HUES48 (cell line): ENCODE measurements at regions not wholly inside any gene's neighbourhood (a gene's known extent, or its start where the extent isn't known, plus 50 kb on each side); places are given as distances from the start of the nearest gene placed in this dataset.
A peak's percentile ranks its signal among the peaks of the same experiment; 100 is the strongest.

ENCODE experiments used
- H3K27ac ChIP-seq: one replicate; pipeline ENCODE4 v1.7.0; 2013; ENCODE audit warnings: low read depth, low read length, inconsistent platforms
- H3K27me3 ChIP-seq: 2 replicates; pipeline ENCODE4 v1.6.1; 2013; ENCODE audit warnings: mild to moderate bottlenecking, low read length; ENCODE audit not compliant: control insufficient read depth, insufficient read depth
- H3K36me3 ChIP-seq: 2 replicates; pipeline ENCODE4 v1.6.1; 2013; ENCODE audit warnings: low read length; ENCODE audit not compliant: control insufficient read depth, insufficient read depth
- H3K4me1 ChIP-seq: 2 replicates; pipeline ENCODE4 v1.6.1; 2013; ENCODE audit warnings: mild to moderate bottlenecking, low read length; ENCODE audit not compliant: control insufficient read depth, insufficient read depth
- H3K4me3 ChIP-seq: 2 replicates; pipeline ENCODE4 v1.5.1; 2013; ENCODE audit warnings: mild to moderate bottlenecking, low read depth, low read length
- H3K9ac ChIP-seq: 2 replicates; pipeline ENCODE4 v1.6.1; 2013; ENCODE audit warnings: mild to moderate bottlenecking, low read depth, low read length, moderate library complexity
- H3K9me3 ChIP-seq: 2 replicates; pipeline ENCODE4 v1.6.1; 2013; ENCODE audit warnings: low read length; ENCODE audit not compliant: control insufficient read depth, insufficient read depth

DNA sequence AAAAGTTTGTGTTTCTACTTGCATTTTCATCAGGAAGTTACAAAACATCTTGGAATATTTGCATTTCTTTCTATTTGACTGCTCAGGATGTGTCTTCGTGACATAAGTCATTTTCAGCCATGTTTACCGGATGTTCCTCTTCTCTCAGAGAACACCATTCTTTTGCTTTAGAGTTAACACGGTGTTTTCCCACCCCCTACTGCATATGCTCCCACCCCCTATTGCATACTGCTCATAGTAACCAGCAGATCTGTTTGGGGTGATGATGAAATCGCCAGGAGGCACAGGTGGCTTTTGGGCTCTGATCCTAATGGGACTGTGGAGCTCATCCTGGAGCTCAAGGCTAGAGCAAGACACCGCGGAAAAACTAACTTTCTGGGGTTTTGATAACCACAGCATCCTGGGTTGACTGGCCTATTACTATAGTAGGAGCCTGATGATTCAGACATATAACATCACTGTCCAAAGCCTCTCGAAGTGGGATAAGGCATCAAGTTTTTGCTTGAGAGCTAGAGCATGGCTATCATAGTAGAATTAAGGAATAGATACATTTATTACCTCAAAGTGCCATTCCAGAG is 65.1 kb upstream of the BET1 start:
- Histone ChIP-seq H3K4me3 (no peak overlapping the region), H3K27me3 (no peaks in the 10 kb centered on the region), H3K4me1 (no peaks in the 10 kb centered on the region), H3K36me3 (no peaks in the 10 kb centered on the region), H3K9ac (no peak overlapping the region), H3K9me3 (no peaks in the 10 kb centered on the region), H3K27ac (no peak overlapping the region)

DNA sequence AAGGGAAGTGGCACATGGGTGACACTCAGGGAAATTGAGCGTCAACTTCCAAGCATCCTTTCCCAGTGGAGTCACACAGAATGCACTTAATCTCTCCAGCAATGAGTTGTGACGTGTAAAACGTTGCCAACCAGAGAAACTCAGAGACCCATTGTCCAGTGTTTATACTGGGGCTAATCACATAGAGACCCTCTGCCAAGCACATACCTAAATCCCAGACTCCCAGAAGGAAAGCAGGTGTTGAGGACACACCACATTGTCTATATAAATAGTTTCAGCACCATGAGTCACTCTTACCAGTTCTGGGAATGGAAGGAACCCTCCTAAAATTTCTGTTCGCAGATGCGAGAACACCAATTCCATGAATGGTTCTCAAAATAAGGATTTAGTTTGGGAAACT is 76.4 kb upstream of the BET1 start:
- Histone ChIP-seq H3K9me3 (no peaks in the 10 kb centered on the region), H3K27ac (no peak overlapping the region), H3K36me3 (no peaks in the 10 kb centered on the region), H3K27me3 (no peaks in the 10 kb centered on the region), H3K4me3 (no peak overlapping the region), H3K4me1 (no peaks in the 10 kb centered on the region), H3K9ac (no peak overlapping the region)

DNA sequence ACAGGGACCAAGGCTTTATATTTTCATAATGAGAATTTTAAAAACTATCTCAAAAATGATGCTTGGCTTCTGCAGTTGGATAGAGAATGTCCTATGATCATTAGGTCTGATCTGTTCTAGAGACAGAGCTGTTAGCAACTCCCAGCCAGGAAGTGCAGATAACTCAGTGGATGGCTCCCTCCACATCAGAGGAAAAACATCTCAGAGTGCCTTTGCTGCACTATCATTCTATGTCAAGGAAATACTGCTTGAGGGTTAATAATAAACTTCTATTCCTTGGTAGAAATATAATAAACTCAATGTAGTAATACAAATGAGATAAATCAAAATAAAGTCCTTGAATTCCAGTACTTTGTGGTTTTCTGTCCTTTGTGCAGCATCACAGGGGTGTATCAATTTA is 78.0 kb upstream of the BET1 start:
- Histone ChIP-seq H3K4me3 (no peak overlapping the region), H3K27me3 (no peaks in the 10 kb centered on the region)

DNA sequence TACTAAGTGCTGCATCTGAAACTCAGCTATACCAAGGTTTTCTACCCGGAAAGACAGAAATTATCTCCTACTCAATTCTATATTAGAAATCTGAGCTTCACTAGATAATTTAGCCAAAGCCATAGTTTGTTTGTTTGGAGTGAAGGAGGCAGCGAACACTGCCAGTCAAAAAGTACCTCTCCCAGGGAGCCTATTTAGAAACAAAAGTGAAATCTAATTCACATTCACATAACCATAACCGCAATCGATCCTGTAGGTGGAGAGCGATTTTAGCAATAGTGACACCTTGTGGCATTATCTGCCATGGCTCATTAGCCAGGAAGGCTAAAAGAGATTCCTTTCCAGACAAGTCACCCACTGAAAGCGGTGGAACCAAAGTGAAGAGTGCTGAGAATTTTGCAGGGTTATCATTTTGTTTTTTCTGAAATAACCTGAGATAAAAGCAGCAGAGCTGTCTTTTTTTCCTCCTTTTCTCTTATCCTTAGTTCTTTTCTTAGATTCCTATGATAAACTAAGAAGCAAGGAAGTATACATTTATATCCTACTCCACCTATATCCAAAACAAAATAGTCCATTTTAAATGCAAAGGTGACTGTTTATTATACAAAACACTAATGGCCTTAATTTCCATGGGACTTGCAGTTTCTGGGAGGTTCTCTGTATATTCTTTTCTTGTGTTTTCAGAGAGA is 83.7 kb upstream of the BET1 start:
- peaks cover 23% of the 10 kb centered on the region for H3K4me1 ChIP-seq
- H3K27me3 ChIP-seq: no peaks in the 10 kb centered on the region
- H3K4me3 ChIP-seq: peak overlapping the region; percentile 37; the same call in 1 of the 2 replicates
- no peaks in the 10 kb centered on the region for H3K36me3 ChIP-seq
- H3K27ac ChIP-seq: no peak overlapping the region
- no peaks in the 10 kb centered on the region for H3K9me3 ChIP-seq
- H3K9ac ChIP-seq: no peak overlapping the region

More for the DNA sequence above, 78.0 kb upstream of the BET1 start:
- no peaks in the 10 kb centered on the region for H3K4me1 ChIP-seq
- no peaks in the 10 kb centered on the region for H3K9me3 ChIP-seq
- no peak overlapping the region for H3K27ac ChIP-seq
- H3K36me3 ChIP-seq: no peaks in the 10 kb centered on the region
- no peak overlapping the region for H3K9ac ChIP-seq

DNA sequence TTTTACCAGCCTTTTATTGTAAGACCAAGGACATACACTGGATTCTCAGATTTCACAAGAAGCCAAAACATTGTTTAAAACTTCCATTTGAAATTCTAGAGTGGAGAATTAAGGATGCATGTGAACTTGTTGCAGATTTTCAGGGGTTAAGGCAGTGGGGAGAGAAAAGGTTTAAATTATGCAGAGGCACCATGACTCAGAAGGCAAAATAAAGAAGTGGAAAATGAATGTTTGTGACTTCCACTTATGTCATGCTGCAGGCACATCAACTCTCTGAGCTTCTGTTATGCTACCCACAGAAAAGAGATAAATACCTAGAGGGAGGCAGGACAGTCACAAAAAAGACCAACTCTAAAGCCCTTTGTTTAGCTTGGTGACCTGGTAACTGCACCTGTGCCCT is 84.4 kb upstream of the BET1 start:
- Histone ChIP-seq H3K9ac (no peak overlapping the region), H3K4me3 (no peak overlapping the region), H3K27me3 (no peaks in the 10 kb centered on the region), H3K4me1 (peaks cover 27% of the 10 kb centered on the region), H3K27ac (no peak overlapping the region), H3K36me3 (no peaks in the 10 kb centered on the region), H3K9me3 (no peaks in the 10 kb centered on the region)

DNA sequence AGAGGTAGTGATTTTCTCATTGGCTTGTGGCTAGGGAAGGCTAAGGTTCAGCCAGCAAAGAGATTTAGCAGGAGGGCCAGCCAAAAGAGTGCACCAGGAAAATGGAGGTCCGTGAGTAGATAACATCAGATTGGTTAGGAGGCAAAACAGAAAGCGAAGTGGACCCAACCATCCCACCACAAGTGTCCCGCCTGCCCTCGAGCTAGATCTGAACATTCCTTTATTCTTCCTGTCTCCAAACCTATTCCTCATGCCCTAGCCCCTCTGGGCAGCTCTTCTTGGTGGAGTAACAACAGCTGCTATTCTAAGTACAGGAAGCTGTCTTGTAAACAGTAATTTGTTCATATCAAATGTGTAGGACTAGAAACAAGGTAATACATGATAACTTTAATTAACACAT is 85.7 kb upstream of the BET1 start:
- Histone ChIP-seq H3K9me3 (no peaks in the 10 kb centered on the region), H3K27ac (no peak overlapping the region), H3K36me3 (no peaks in the 10 kb centered on the region), H3K4me3 (no peak overlapping the region), H3K4me1 (peaks cover 27% of the 10 kb centered on the region), H3K27me3 (no peaks in the 10 kb centered on the region), H3K9ac (no peak overlapping the region)

DNA sequence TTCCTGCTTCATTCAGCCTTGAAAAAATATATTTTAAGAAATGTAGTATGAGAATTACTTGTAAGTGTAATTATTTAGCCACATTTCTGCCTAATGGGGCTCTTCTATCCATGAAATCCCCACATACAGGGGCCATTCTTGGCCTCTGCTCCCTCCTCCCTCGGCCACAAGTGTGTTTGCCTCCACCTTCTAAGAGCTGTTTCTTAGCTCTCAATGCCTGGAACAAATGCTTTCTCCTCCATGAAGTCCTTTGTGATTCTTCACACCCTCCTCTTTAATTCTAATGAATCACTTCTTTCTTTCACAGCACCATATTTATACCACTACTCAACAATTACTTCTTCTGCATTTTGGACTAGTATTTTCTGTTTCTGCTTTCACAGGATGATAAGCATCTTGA is 88.8 kb upstream of the BET1 start:
- H3K9me3 ChIP-seq: no peaks in the 10 kb centered on the region
- no peak overlapping the region for H3K9ac ChIP-seq
- H3K4me3 ChIP-seq: no peak overlapping the region
- H3K4me1 ChIP-seq: peaks cover 20% of the 10 kb centered on the region
- no peak overlapping the region for H3K27ac ChIP-seq
- H3K27me3 ChIP-seq: no peaks in the 10 kb centered on the region
- H3K36me3 ChIP-seq: no peaks in the 10 kb centered on the region

DNA sequence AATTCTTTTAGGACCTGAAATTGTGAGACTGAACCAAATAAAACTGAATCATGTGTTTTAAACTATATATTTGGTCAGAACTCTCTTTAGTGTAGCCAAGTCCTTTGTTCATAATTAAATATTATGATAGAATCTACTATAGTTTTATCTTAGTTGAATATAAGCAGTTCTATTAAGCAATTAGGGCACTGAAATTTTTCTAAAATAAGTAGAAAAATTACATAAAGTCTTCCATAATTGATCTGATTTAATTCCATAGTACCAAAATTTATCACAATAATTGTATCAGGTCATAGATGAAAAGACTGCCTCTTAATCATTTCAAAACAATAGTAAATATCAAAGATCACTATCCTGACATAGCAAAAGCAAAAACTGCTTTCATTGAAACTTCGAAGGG is 90.1 kb upstream of the BET1 start:
- no peaks in the 10 kb centered on the region for H3K27me3 ChIP-seq
- H3K27ac ChIP-seq: no peak overlapping the region
- H3K4me1 ChIP-seq: peaks cover 7% of the 10 kb centered on the region
- H3K9ac ChIP-seq: no peak overlapping the region
- no peaks in the 10 kb centered on the region for H3K9me3 ChIP-seq
- no peaks in the 10 kb centered on the region for H3K36me3 ChIP-seq
- no peak overlapping the region for H3K4me3 ChIP-seq

DNA sequence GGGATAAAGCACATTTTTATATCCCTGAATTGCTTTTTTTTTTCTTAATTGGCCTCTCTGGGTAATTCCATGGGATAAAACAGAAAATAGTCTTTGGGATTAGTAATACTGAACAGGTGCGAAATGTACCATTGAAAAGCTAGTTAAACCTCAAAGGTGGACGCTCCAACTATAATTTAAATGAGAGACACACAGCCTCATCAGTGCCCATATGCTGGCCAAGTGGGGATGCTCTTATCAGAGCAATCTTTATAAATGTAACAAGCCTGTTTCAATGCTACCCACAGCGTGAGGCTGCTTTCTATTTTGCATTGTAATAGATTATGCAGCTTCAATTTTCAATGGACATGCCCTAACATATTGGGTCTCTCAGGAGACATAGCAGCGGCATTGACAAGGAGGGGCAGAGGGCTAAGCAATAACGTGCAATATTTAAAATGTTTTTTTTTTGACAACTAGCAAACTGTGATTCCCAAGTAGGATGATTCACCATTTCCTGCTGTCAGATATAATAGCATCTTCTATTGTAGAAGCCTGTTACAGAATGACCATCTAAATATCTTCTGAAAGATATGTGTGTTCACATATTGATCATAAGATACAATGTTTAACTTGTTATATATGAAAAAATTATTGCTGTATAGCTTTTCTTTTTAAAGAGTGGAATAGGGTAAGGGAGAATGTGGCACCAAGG is 91.3 kb upstream of the BET1 start:
- 0 out of 2 replicates have a peak, but pooled peaks cover under 1% of the 10 kb centered on the region for H3K9me3 ChIP-seq
- no peaks in the 10 kb centered on the region for H3K36me3 ChIP-seq
- H3K4me1 ChIP-seq: peaks cover 4% of the 10 kb centered on the region; the same call in 1 of the 2 replicates
- no peak overlapping the region for H3K4me3 ChIP-seq
- H3K27me3 ChIP-seq: no peaks in the 10 kb centered on the region
- H3K9ac ChIP-seq: no peak overlapping the region
- H3K27ac ChIP-seq: no peak overlapping the region

DNA sequence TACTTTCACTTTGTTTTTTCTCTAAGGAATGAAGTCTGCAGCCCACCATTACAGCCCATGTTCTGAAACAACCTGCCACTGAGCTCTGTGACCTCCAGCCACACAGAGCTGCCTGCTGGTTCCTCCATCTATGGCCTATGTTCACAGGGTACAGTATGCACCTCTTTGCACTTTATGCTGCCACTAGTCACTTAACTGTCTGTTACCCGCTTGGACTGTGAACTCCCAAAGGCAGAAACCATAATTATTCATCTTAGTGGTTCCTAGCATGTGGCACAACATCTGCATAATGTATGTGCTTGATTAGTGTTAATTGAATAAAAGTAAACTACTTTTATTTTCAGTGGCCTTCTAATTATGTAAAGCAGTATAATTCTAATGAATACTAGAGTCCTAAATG is 95.5 kb upstream of the BET1 start:
- Histone ChIP-seq H3K9ac (no peak overlapping the region), H3K27ac (no peak overlapping the region), H3K4me1 (no peaks in the 10 kb centered on the region), H3K4me3 (no peak overlapping the region), H3K9me3 (peaks cover 7% of the 10 kb centered on the region), H3K36me3 (no peaks in the 10 kb centered on the region), H3K27me3 (no peaks in the 10 kb centered on the region)

DNA sequence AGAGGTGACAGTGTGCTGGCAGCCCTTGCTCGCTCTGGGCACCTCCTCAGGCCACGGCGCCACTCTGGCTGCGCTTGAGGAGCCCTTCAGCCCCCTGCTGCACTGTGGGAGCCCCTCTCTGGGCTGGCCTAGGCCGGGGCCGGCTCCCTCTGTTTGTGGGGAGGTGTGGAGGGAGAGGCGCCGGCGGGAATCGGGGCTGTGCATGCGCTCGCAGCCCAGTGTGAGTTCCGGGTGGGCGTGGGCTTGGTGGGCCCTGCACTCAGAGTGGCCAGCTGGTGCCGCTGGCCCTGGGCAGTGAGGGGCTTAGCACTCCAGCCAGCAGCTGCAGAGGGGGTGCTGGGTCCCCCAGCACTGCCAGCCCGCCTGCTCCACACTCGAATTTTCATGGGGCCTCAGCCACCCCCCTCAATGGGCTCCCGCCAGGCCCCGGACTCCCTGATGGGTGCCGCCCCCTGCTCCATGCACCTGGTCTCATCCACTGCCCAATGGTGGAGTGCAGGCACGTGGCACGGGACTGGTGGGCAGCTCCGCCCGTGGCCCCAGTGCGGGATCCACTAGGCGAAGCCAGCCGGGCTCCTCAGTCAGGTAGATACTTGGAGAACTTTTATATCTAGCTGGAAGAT is 96.7 kb upstream of the BET1 start:
- Histone ChIP-seq H3K4me1 (no peaks in the 10 kb centered on the region), H3K9ac (no peak overlapping the region), H3K36me3 (no peaks in the 10 kb centered on the region), H3K27me3 (no peaks in the 10 kb centered on the region), H3K27ac (no peak overlapping the region), H3K9me3 (peaks cover 7% of the 10 kb centered on the region), H3K4me3 (no peak overlapping the region)
